ENCODE measurements at regions not wholly inside any gene's neighbourhood (a gene's known extent, or its start where the extent isn't known, plus 50 kb on each side); places are given as distances from the start of the nearest gene placed in this dataset.
A peak's percentile ranks its signal among the peaks of the same experiment; 100 is the strongest.

- no peak overlapping the region for H3K9ac ChIP-seq (ENCODE audit: low read length)
- H3K27ac ChIP-seq (ENCODE audit: low read depth, low read length) = no peak overlapping the region
- H3K4me3 ChIP-seq (ENCODE audit: low read length) = no peak overlapping the region
- H3K36me3 ChIP-seq (ENCODE audit: control insufficient read depth, insufficient read depth, low read length) = no peaks in the 10 kb centered on the region
- H3K27me3 ChIP-seq (ENCODE audit: control insufficient read depth, insufficient read depth, low read length) = no peaks in the 10 kb centered on the region
- no peaks in the 10 kb centered on the region for H3K4me1 ChIP-seq (ENCODE audit: control insufficient read depth, insufficient read depth, low read length)
Observed at GRCh38 chr22:48551716-48552268, 1275.9 kb downstream of the BRD1 start.

GRCh38 chr22:48551061-48551460 is 1276.6 kb downstream of the BRD1 start:
- Histone ChIP-seq H3K4me3 (ENCODE audit: low read length) (no peak overlapping the region), H3K4me1 (ENCODE audit: control insufficient read depth, insufficient read depth, low read length) (no peaks in the 10 kb centered on the region), H3K36me3 (ENCODE audit: control insufficient read depth, insufficient read depth, low read length) (no peaks in the 10 kb centered on the region), H3K27ac (ENCODE audit: low read depth, low read length) (no peak overlapping the region), H3K27me3 (ENCODE audit: control insufficient read depth, insufficient read depth, low read length) (no peaks in the 10 kb centered on the region), H3K9ac (ENCODE audit: low read length) (no peak overlapping the region)

DNA sequence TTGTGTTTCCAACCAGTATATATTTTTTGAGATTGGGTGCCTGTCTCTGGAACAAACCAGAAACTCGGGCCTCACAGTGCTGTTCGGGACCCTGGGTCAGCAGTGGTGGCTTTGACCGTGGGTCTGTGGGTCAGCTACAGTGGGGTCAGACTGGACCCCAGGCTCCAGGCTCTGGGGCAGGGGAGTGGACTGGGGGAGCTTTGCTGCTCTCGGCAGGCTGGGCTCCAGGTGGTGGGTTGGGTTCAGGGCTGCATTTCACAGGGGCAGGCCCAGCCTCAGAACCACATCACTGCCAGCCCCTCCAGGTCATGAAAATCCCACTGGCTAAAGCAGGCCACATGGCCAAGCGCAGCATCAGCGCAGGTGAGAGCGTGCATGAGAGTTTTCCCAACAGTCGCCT is 1279.3 kb downstream of the BRD1 start:
- Histone ChIP-seq H3K36me3 (ENCODE audit: control insufficient read depth, insufficient read depth, low read length) (no peaks in the 10 kb centered on the region), H3K4me1 (ENCODE audit: control insufficient read depth, insufficient read depth, low read length) (no peaks in the 10 kb centered on the region), H3K27me3 (ENCODE audit: control insufficient read depth, insufficient read depth, low read length) (no peaks in the 10 kb centered on the region), H3K27ac (ENCODE audit: low read depth, low read length) (no peak overlapping the region), H3K4me3 (ENCODE audit: low read length) (no peak overlapping the region), H3K9ac (ENCODE audit: low read length) (no peak overlapping the region)

DNA sequence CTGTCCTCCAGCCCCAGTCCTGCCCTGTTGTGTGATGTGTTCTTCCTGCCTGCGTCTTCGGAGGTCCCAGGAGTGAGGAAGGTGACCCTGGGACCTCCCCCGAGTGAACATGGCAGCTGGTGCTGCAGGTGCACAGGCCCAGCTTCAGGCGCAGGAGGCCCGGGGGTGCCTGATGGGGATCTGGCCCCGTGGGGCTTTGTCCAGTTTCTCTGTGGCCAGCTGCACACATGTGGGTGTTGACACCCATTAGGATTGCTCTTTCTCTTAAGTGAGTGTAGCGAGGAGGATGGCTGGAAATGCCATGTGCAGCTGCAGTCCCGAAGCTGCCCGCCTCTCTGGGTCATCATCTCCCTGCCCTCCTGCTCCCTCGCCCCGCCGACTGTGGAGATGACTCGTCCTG is 1279.7 kb downstream of the BRD1 start:
- H3K9ac ChIP-seq (ENCODE audit: low read length) = no peak overlapping the region
- no peaks in the 10 kb centered on the region for H3K27me3 ChIP-seq (ENCODE audit: control insufficient read depth, insufficient read depth, low read length)
- no peaks in the 10 kb centered on the region for H3K4me1 ChIP-seq (ENCODE audit: control insufficient read depth, insufficient read depth, low read length)
- H3K4me3 ChIP-seq (ENCODE audit: low read length) = no peak overlapping the region
- no peak overlapping the region for H3K27ac ChIP-seq (ENCODE audit: low read depth, low read length)
- H3K36me3 ChIP-seq (ENCODE audit: control insufficient read depth, insufficient read depth, low read length) = no peaks in the 10 kb centered on the region

GRCh38 chr22:48546653-48547424 is 1280.8 kb downstream of the BRD1 start:
- no peaks in the 10 kb centered on the region for H3K4me1 ChIP-seq (ENCODE audit: control insufficient read depth, insufficient read depth, low read length)
- H3K27me3 ChIP-seq (ENCODE audit: control insufficient read depth, insufficient read depth, low read length) = no peaks in the 10 kb centered on the region
- no peak overlapping the region for H3K4me3 ChIP-seq (ENCODE audit: low read length)
- H3K36me3 ChIP-seq (ENCODE audit: control insufficient read depth, insufficient read depth, low read length) = no peaks in the 10 kb centered on the region
- H3K27ac ChIP-seq (ENCODE audit: low read depth, low read length) = no peak overlapping the region
- H3K9ac ChIP-seq (ENCODE audit: low read length) = no peak overlapping the region

GRCh38 chr22:48545987-48546386 is 1281.7 kb downstream of the BRD1 start:
- Histone ChIP-seq H3K4me3 (ENCODE audit: low read length) (no peak overlapping the region), H3K4me1 (ENCODE audit: control insufficient read depth, insufficient read depth, low read length) (no peaks in the 10 kb centered on the region), H3K36me3 (ENCODE audit: control insufficient read depth, insufficient read depth, low read length) (no peaks in the 10 kb centered on the region), H3K27me3 (ENCODE audit: control insufficient read depth, insufficient read depth, low read length) (no peaks in the 10 kb centered on the region), H3K27ac (ENCODE audit: low read depth, low read length) (no peak overlapping the region), H3K9ac (ENCODE audit: low read length) (no peak overlapping the region)

- Histone ChIP-seq H3K4me1 (ENCODE audit: control insufficient read depth, insufficient read depth, low read length) (no peaks in the 10 kb centered on the region), H3K9ac (ENCODE audit: low read length) (no peak overlapping the region), H3K4me3 (ENCODE audit: low read length) (no peak overlapping the region), H3K36me3 (ENCODE audit: control insufficient read depth, insufficient read depth, low read length) (no peaks in the 10 kb centered on the region), H3K27me3 (ENCODE audit: control insufficient read depth, insufficient read depth, low read length) (no peaks in the 10 kb centered on the region), H3K27ac (ENCODE audit: low read depth, low read length) (no peak overlapping the region)
Observed at GRCh38 chr22:48541401-48542098, 1286.1 kb downstream of the BRD1 start.

- Histone ChIP-seq H3K27ac (ENCODE audit: low read depth, low read length) (no peak overlapping the region), H3K4me1 (ENCODE audit: control insufficient read depth, insufficient read depth, low read length) (no peaks in the 10 kb centered on the region), H3K27me3 (ENCODE audit: control insufficient read depth, insufficient read depth, low read length) (no peaks in the 10 kb centered on the region), H3K36me3 (ENCODE audit: control insufficient read depth, insufficient read depth, low read length) (no peaks in the 10 kb centered on the region), H3K4me3 (ENCODE audit: low read length) (no peak overlapping the region), H3K9ac (ENCODE audit: low read length) (no peak overlapping the region)
Observed at GRCh38 chr22:48539261-48539660, 1288.4 kb downstream of the BRD1 start.

DNA sequence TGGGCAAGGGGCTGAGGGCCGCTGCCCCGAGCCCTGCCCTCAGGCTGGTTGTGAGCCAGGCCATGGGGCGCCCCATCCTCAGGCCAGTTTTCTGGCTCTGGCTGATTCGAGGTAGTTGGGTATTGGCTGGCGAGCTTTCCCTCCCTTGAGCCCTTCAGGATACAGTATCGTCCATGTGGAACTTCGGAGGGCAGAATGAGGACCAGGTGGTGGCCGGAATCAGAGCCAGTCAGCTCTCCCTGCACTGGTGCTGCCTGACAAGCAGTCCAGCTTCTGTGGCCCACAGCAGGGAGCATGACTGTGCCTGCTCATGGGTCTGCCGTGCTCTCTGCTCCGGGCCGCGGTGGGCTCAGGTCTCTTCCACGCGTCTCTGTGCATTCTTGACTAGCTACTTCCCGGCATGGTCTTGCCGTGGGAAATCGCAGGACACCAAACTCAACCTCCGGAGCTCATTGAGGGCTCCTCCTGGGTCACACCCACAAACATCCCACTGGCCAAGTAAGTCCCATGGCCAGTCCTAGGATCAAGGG is 1289.3 kb downstream of the BRD1 start:
- no peaks in the 10 kb centered on the region for H3K4me1 ChIP-seq (ENCODE audit: control insufficient read depth, insufficient read depth, low read length)
- H3K9ac ChIP-seq (ENCODE audit: low read length) = no peak overlapping the region
- H3K4me3 ChIP-seq (ENCODE audit: low read length) = no peak overlapping the region
- no peaks in the 10 kb centered on the region for H3K27me3 ChIP-seq (ENCODE audit: control insufficient read depth, insufficient read depth, low read length)
- no peaks in the 10 kb centered on the region for H3K36me3 ChIP-seq (ENCODE audit: control insufficient read depth, insufficient read depth, low read length)
- H3K27ac ChIP-seq (ENCODE audit: low read depth, low read length) = no peak overlapping the region

DNA sequence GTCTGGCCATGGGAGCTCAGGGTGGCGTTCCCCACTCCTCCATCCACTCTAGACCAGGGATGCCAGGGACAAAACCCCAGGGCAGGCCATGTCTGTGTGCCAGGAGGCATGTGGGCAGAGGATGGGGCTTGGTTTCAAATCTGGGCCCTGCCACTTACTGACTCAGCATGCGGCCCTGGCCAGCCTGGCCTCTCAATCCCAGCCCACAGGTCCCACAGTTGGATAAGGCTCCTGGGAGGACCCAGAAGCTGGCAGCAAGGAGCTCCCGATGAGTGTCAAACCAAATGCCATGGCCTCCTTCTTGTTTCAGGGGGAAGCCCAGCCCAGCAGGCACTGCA is 1290.4 kb downstream of the BRD1 start:
- H3K27me3 ChIP-seq (ENCODE audit: control insufficient read depth, insufficient read depth, low read length) = no peaks in the 10 kb centered on the region
- no peaks in the 10 kb centered on the region for H3K36me3 ChIP-seq (ENCODE audit: control insufficient read depth, insufficient read depth, low read length)
- H3K9ac ChIP-seq (ENCODE audit: low read length) = no peak overlapping the region
- no peaks in the 10 kb centered on the region for H3K4me1 ChIP-seq (ENCODE audit: control insufficient read depth, insufficient read depth, low read length)
- peak overlapping the region; percentile 37 for H3K27ac ChIP-seq (ENCODE audit: low read depth, low read length)
- no peak overlapping the region for H3K4me3 ChIP-seq (ENCODE audit: low read length)

- Histone ChIP-seq H3K4me3 (ENCODE audit: low read length) (no peak overlapping the region), H3K27ac (ENCODE audit: low read depth, low read length) (peak overlapping the region; percentile 24), H3K9ac (ENCODE audit: low read length) (no peak overlapping the region), H3K27me3 (ENCODE audit: control insufficient read depth, insufficient read depth, low read length) (no peaks in the 10 kb centered on the region), H3K4me1 (ENCODE audit: control insufficient read depth, insufficient read depth, low read length) (no peaks in the 10 kb centered on the region), H3K36me3 (ENCODE audit: control insufficient read depth, insufficient read depth, low read length) (no peaks in the 10 kb centered on the region)
Observed at GRCh38 chr22:48536541-48537342, 1290.9 kb downstream of the BRD1 start.

DNA sequence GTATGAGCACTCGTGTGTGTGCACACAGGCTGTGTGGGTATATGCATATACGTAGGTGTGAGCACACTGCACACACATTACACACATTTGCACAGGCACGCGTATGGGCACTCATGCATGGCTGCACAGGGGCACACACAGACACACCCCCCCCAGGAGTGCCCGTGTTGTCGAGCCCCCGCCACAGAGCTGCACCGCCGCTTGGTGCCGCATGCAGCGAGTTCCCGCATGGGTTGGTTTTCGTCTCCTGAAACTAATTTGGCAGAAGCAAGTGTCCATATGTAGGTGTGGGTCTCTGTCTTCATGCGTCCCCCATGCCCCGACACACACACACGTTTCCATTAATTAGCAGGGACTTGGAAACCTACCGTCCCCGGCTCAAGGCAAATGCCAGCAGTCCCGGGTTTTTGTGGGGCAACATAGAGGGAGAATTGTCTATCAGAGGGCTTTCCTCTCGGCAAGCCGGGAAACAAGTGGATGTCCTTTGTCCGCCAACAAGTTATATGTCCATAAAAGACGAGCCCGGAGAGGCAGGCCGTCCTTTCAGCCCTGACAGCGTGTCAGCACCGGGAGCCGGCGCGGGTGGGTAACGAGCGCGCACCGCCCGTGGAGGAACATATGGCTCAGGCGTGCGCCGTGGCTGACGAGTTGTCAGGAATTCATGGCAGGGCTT is 1291.7 kb downstream of the BRD1 start:
- Histone ChIP-seq H3K4me3 (ENCODE audit: low read length) (no peak overlapping the region), H3K27me3 (ENCODE audit: control insufficient read depth, insufficient read depth, low read length) (no peaks in the 10 kb centered on the region), H3K27ac (ENCODE audit: low read depth, low read length) (peak overlapping the region; percentile 22), H3K36me3 (ENCODE audit: control insufficient read depth, insufficient read depth, low read length) (no peaks in the 10 kb centered on the region), H3K9ac (ENCODE audit: low read length) (no peak overlapping the region), H3K4me1 (ENCODE audit: control insufficient read depth, insufficient read depth, low read length) (no peaks in the 10 kb centered on the region)
